ENCODE measurements at regions not wholly inside any gene's neighbourhood (a gene's known extent, or its start where the extent isn't known, plus 50 kb on each side); places are given as distances from the start of the nearest gene placed in this dataset.

DNA sequence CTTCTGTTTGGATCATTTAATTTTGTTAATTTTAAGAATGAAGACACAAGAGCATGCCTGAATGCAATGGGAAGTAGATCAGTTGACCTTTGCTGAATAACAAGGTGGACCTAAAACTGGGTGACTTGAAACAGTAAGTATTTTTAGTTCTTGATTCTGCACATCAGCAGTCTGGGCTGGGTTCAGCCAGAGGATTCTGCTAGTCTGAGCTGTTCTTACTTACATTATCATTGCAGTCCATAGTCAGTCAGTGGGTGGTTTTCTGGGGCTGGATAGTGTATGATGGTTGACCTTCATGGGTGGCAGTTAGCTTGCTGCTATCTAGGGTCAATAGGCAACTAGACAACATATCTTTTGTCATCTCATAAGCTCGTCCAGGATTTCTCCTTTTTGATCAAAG is 91.4 kb downstream of the HS3ST1 start:
- TF ChIP-seq HOXB5 (CRISPR knock-in tag; IDR thresholded peaks at IDR 0.05) = no peak
- no peak for TF ChIP-seq HOXB13 (CRISPR knock-in tag; IDR thresholded peaks at IDR 0.05; ENCODE audit: low read depth)
- no peak for TF ChIP-seq JUN (IDR thresholded peaks at IDR 0.05)
- TF ChIP-seq PHF8 (IDR thresholded peaks at IDR 0.05; ENCODE audit: borderline replicate concordance, low read depth) = no peak
- TF ChIP-seq RNF2 (IDR thresholded peaks at IDR 0.05; ENCODE audit: borderline replicate concordance, low read depth) = no peak
- no peak for TF ChIP-seq MAFK (IDR thresholded peaks at IDR 0.05; ENCODE audit: partially characterized antibody)
- no peak for TF ChIP-seq RARB (CRISPR knock-in tag; IDR thresholded peaks at IDR 0.05)
- no peak for TF ChIP-seq ZSCAN20 (CRISPR knock-in tag; IDR thresholded peaks at IDR 0.05)
- no peak for TF ChIP-seq CBX8 (IDR thresholded peaks at IDR 0.05)
- no peak overlapping the region for H3K4me2 ChIP-seq
- ATAC-seq = no peak
- no peaks in the 10 kb centered on the region for H3K4me1 ChIP-seq
- H3K4me3 ChIP-seq = no peak overlapping the region
- H3K27ac ChIP-seq = no peak overlapping the region
- CTCF ChIA-PET = no interaction called here
- 0% methylated on average over 1 of the region's 1 CpG for WGBS (ENCODE audit: missing lambda C conversion rate)
- no peak for DNase-seq (ENCODE audit: low read depth in 1 of 2, low spot score in 1 of 2)
- POLR2A ChIA-PET = no interaction called here
- no peaks in the 10 kb centered on the region for H3K9me3 ChIP-seq
- FAIRE-seq = no peak

DNA sequence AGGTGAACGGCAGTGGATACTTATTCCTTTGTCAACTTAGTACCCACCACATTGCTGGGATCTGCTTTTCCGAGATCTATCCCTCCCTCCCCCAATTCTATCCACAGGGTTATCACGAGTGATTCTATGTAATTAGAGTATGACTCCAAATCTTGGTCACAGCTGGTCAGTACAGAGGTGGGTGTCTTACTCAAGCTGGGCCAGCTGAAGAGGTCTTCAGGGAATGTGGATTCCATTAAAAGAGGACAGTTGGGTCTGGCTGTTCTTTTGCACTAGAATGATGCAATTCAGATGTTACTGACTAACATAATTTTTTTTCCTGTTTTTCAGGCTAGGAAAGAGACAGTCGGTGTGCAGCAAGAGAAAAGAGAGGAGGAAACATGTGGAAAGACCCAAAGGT is 92.3 kb downstream of the HS3ST1 start:
- POLR2A ChIA-PET = no interaction called here
- Histone ChIP-seq H3K27ac (no peak overlapping the region), H3K9me3 (no peaks in the 10 kb centered on the region), H3K4me1 (no peaks in the 10 kb centered on the region), H3K4me3 (no peak overlapping the region), H3K4me2 (no peak overlapping the region)
- TF ChIP-seq FOSL2 (IDR thresholded peaks at IDR 0.05) (no peak), FOSL2 (CRISPR knock-in tag; IDR thresholded peaks at IDR 0.05) (no peak), ZC3H11A (IDR thresholded peaks at IDR 0.05) (no peak), HDAC2 (IDR thresholded peaks at IDR 0.05) (no peak), FOXS1 (CRISPR knock-in tag; IDR thresholded peaks at IDR 0.05) (no peak), NFE2L2 (conservative IDR thresholded peaks at IDR 0.05; ENCODE audit: low read length) (no peak), MAFK (IDR thresholded peaks at IDR 0.05; ENCODE audit: partially characterized antibody) (no peak), CEBPB (IDR thresholded peaks at IDR 0.05) (no peak), TFCP2L1 (CRISPR knock-in tag; IDR thresholded peaks at IDR 0.05) (no peak), RAD21 (conservative IDR thresholded peaks at IDR 0.05 in 1 of 2, IDR thresholded peaks at IDR 0.05 in 1 of 2) (no peak), MAZ (IDR thresholded peaks at IDR 0.05; ENCODE audit: borderline replicate concordance, low read depth, low read length) (no peak), RNF2 (IDR thresholded peaks at IDR 0.05; ENCODE audit: borderline replicate concordance, low read depth) (no peak), GATA3 (IDR thresholded peaks at IDR 0.05; ENCODE audit: borderline replicate concordance) (no peak), PHF8 (IDR thresholded peaks at IDR 0.05; ENCODE audit: borderline replicate concordance, low read depth) (no peak)
- TF ChIP-seq, protein P1, sequence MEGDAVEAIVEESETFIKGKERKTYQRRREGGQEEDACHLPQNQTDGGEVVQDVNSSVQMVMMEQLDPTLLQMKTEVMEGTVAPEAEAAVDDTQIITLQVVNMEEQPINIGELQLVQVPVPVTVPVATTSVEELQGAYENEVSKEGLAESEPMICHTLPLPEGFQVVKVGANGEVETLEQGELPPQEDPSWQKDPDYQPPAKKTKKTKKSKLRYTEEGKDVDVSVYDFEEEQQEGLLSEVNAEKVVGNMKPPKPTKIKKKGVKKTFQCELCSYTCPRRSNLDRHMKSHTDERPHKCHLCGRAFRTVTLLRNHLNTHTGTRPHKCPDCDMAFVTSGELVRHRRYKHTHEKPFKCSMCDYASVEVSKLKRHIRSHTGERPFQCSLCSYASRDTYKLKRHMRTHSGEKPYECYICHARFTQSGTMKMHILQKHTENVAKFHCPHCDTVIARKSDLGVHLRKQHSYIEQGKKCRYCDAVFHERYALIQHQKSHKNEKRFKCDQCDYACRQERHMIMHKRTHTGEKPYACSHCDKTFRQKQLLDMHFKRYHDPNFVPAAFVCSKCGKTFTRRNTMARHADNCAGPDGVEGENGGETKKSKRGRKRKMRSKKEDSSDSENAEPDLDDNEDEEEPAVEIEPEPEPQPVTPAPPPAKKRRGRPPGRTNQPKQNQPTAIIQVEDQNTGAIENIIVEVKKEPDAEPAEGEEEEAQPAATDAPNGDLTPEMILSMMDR (IDR thresholded peaks at IDR 0.05) = no peak
- TF ChIP-seq, protein P2, sequence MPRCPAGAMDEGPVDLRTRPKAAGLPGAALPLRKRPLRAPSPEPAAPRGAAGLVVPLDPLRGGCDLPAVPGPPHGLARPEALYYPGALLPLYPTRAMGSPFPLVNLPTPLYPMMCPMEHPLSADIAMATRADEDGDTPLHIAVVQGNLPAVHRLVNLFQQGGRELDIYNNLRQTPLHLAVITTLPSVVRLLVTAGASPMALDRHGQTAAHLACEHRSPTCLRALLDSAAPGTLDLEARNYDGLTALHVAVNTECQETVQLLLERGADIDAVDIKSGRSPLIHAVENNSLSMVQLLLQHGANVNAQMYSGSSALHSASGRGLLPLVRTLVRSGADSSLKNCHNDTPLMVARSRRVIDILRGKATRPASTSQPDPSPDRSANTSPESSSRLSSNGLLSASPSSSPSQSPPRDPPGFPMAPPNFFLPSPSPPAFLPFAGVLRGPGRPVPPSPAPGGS (IDR thresholded peaks at IDR 0.05) = no peak
- TF ChIP-seq, protein P3, sequence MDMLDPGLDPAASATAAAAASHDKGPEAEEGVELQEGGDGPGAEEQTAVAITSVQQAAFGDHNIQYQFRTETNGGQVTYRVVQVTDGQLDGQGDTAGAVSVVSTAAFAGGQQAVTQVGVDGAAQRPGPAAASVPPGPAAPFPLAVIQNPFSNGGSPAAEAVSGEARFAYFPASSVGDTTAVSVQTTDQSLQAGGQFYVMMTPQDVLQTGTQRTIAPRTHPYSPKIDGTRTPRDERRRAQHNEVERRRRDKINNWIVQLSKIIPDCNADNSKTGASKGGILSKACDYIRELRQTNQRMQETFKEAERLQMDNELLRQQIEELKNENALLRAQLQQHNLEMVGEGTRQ (IDR thresholded peaks at IDR 0.05) = no peak
- TF ChIP-seq, protein P4, sequence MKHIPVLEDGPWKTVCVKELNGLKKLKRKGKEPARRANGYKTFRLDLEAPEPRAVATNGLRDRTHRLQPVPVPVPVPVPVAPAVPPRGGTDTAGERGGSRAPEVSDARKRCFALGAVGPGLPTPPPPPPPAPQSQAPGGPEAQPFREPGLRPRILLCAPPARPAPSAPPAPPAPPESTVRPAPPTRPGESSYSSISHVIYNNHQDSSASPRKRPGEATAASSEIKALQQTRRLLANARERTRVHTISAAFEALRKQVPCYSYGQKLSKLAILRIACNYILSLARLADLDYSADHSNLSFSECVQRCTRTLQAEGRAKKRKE (CRISPR knock-in tag; IDR thresholded peaks at IDR 0.05; ENCODE audit: low read depth) = no peak
- FAIRE-seq = no peak
- no peak for ATAC-seq
- WGBS (ENCODE audit: missing lambda C conversion rate) = 2% methylated on average over 4 of the region's 4 CpGs
- CTCF ChIA-PET = no interaction called here
- no peak for DNase-seq (ENCODE audit: low read depth in 1 of 2, low spot score in 1 of 2)

Measured in A549 (cell line).